Breast epithelium (tissue), 3 donors: ENCODE measurements at regions not wholly inside any gene's neighbourhood (a gene's known extent, or its start where the extent isn't known, plus 50 kb on each side); places are given as distances from the start of the nearest gene placed in this dataset.

Source experiments
- POLR2A ChIP-seq: fragments of 450-650 bp; IDR thresholded peaks from one replicate; pipeline ENCODE4 v1.6.1; 2016; ENCODE audit warnings: antibody characterized with exemption, mild to moderate bottlenecking, moderate library complexity
- TF ChIP-seq, protein P1 (sequence below), 3 donors: fragments of 450-650 bp; IDR thresholded peaks; one replicate each; pipeline ENCODE4 v1.5.1; 2016 to 2017; ENCODE audit warnings: antibody characterized with exemption in 3 of 3, mild to moderate bottlenecking in 3 of 3, moderate library complexity in 3 of 3

- TF ChIP-seq, protein P1, sequence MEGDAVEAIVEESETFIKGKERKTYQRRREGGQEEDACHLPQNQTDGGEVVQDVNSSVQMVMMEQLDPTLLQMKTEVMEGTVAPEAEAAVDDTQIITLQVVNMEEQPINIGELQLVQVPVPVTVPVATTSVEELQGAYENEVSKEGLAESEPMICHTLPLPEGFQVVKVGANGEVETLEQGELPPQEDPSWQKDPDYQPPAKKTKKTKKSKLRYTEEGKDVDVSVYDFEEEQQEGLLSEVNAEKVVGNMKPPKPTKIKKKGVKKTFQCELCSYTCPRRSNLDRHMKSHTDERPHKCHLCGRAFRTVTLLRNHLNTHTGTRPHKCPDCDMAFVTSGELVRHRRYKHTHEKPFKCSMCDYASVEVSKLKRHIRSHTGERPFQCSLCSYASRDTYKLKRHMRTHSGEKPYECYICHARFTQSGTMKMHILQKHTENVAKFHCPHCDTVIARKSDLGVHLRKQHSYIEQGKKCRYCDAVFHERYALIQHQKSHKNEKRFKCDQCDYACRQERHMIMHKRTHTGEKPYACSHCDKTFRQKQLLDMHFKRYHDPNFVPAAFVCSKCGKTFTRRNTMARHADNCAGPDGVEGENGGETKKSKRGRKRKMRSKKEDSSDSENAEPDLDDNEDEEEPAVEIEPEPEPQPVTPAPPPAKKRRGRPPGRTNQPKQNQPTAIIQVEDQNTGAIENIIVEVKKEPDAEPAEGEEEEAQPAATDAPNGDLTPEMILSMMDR (IDR thresholded peaks at IDR 0.05), result no peak
- TF ChIP-seq POLR2A, result no peak
Measured at GRCh38 chr16:73154063-73154870, 106.3 kb upstream of the ZFHX3 start.
